GM12878 (cell line): ENCODE measurements at regions not wholly inside any gene's neighbourhood (a gene's known extent, or its start where the extent isn't known, plus 50 kb on each side); places are given as distances from the start of the nearest gene placed in this dataset.
A peak's percentile ranks its signal among the peaks of the same experiment; 100 is the strongest.

Experiments
- ATAC-seq: fragments of 200-7000 bp; cut with Tn5 transposase; 3 replicates; pipeline ENCODE4 v1.9.1; 2020; ENCODE audit warnings: mild to moderate bottlenecking, moderate library complexity
- BruUV-seq: library from RNA; stranded (reverse); fragments of 400-500 nt; replicated peaks from 2 replicates; lab custom pipeline; 2021; lab: Mats Ljungman, UMichigan
- CTCF ChIA-PET: fragments of 300-600 bp; sonication (Branson Sonifier 250); formaldehyde crosslinking; extraction: SDS; loops from one replicate; lab custom pipeline; 2021; ENCODE audit warnings: inconsistent platforms; lab: Yijun Ruan, JAX
- POLR2A ChIA-PET: fragments of 350-600 bp; formaldehyde crosslinking; extraction: SDS; loops from one replicate; lab custom pipeline; 2021; ENCODE audit warnings: inconsistent platforms; lab: Charles Lee
- RAD21 ChIA-PET: fragments of 300-600 bp; sonication (Branson Sonifier 250); formaldehyde crosslinking; loops from one replicate; lab custom pipeline; 2023; ENCODE audit warnings: antibody characterized with exemption; ENCODE audit not compliant: unreplicated experiment; lab: Charles Lee
- SMC1A ChIA-PET: fragments of 300-600 bp; sonication (Branson Sonifier 250); formaldehyde crosslinking; loops from one replicate; lab custom pipeline; 2023; ENCODE audit not compliant: unreplicated experiment, uncharacterized antibody; lab: Charles Lee
- DNase-seq: peaks from one replicate; pipeline ENCODE4 v3.0.0-alpha.2; 2011; ENCODE audit warnings: low read depth, low spot score
- FAIRE-seq: peaks from 3 replicates; lab custom pipeline; 2011; peaks lifted over from hg19 to GRCh38; lab: Jason Lieb, UNC
- H2AFZ ChIP-seq: 2 replicates; pipeline ENCODE4 v1.6.0; 2011; ENCODE audit warnings: low read depth, low read length, control low read depth; ENCODE audit not compliant: control insufficient read depth
- H3K27ac ChIP-seq: 2 replicates; pipeline ENCODE4 v1.5.1; 2011; ENCODE audit warnings: control low read depth; ENCODE audit not compliant: control insufficient read depth, insufficient read depth
- H3K27me3 ChIP-seq, 2 experiments: replicated peaks in 1 of 2; 2 replicates each; pipeline versions ENCODE4 v1.6.0 to v1.6.1; 2011; ENCODE audit warnings: low read length in 1 of 2; ENCODE audit not compliant: control insufficient read depth in 2 of 2, insufficient read depth in 2 of 2
- H3K36me3 ChIP-seq, 2 experiments: 2 replicates each; pipeline ENCODE4 v1.5.1; 2011; ENCODE audit warnings: low read length in 1 of 2; ENCODE audit not compliant: control insufficient read depth in 2 of 2, insufficient read depth in 2 of 2
- H3K4me1 ChIP-seq: 2 replicates; pipeline ENCODE4 v1.6.1; 2011; ENCODE audit warnings: mild to moderate bottlenecking, low read length, moderate library complexity, mixed read lengths; ENCODE audit not compliant: control insufficient read depth, insufficient read depth
- H3K4me2 ChIP-seq: 2 replicates; pipeline ENCODE4 v1.6.0; 2011; ENCODE audit warnings: control low read depth; ENCODE audit not compliant: control insufficient read depth, insufficient read depth
- H3K4me3 ChIP-seq: fragments of 200-600 bp; sonication (generic); 2 replicates; pipeline ENCODE4 v1.5.1; 2016
- H3K79me2 ChIP-seq: 2 replicates; pipeline ENCODE4 v1.6.0; 2011; ENCODE audit warnings: low read length; ENCODE audit not compliant: control insufficient read depth, insufficient read depth
- H3K9ac ChIP-seq: 2 replicates; pipeline ENCODE4 v1.8.0; 2011; ENCODE audit warnings: low read length, control low read depth, mixed read lengths; ENCODE audit not compliant: control insufficient read depth, insufficient read depth
- H3K9me3 ChIP-seq: replicated peaks from 3 replicates; pipeline ENCODE4 v1.5.1; 2011; ENCODE audit warnings: mild to moderate bottlenecking, low read length; ENCODE audit not compliant: control insufficient read depth, insufficient read depth
- H4K20me1 ChIP-seq: 2 replicates; pipeline ENCODE4 v1.6.0; 2011; ENCODE audit not compliant: control insufficient read depth, insufficient read depth
- BACH1 ChIP-seq: fragments of 450-650 bp; IDR thresholded peaks from 2 replicates; pipeline ENCODE4 v1.6.1; 2017; ENCODE audit warnings: mild to moderate bottlenecking, borderline replicate concordance
- BHLHE40 ChIP-seq, 2 experiments: fragments of 450-650 bp in 1 of 2; IDR thresholded peaks; 2 replicates each; pipeline ENCODE4 v1.6.1; 2011 to 2017; ENCODE audit warnings: low read depth in 2 of 2, borderline replicate concordance in 1 of 2, improper control_type of control experiment in 1 of 2, low read length in 1 of 2, mild to moderate bottlenecking in 1 of 2
- DPF2 ChIP-seq: fragments of 450-650 bp; IDR thresholded peaks from 2 replicates; pipeline ENCODE4 v1.6.1; 2017; ENCODE audit warnings: mild to moderate bottlenecking
- EED ChIP-seq: sonication (generic); IDR thresholded peaks from 2 replicates; pipeline ENCODE4 v1.6.1; 2016; ENCODE audit warnings: antibody characterized with exemption, low read depth
- EP300 ChIP-seq, 2 experiments: fragments of 150-350 bp in 1 of 2; IDR thresholded peaks; 2 replicates each; pipeline ENCODE4 v1.6.1; 2011 to 2012; ENCODE audit warnings: low read depth in 2 of 2, low read length in 2 of 2, borderline replicate concordance in 1 of 2, improper control_type of control experiment in 1 of 2, inconsistent platforms in 1 of 2; ENCODE audit not compliant: control insufficient read depth in 1 of 2
- FOS ChIP-seq: IDR thresholded peaks from 3 replicates; pipeline ENCODE4 v1.6.1; 2011; ENCODE audit warnings: borderline replicate concordance; ENCODE audit not compliant: insufficient read length; ENCODE audit errors: extremely low read depth
- IKZF2 ChIP-seq, 2 experiments: fragments of 450-650 bp; IDR thresholded peaks; 2 replicates each; pipeline ENCODE4 v1.6.1; 2017; ENCODE audit warnings: mild to moderate bottlenecking in 2 of 2, moderate library complexity in 2 of 2
- TARDBP ChIP-seq: IDR thresholded peaks from 2 replicates; pipeline ENCODE4 v1.6.1; 2016; ENCODE audit warnings: borderline replicate concordance
- YBX1 ChIP-seq: fragments of 450-650 bp; IDR thresholded peaks from 2 replicates; pipeline ENCODE4 v1.6.1; 2016; ENCODE audit warnings: antibody characterized with exemption
- ZZZ3 ChIP-seq: IDR thresholded peaks from 2 replicates; pipeline ENCODE4 v1.6.1; 2011; ENCODE audit warnings: low read depth; ENCODE audit not compliant: control insufficient read depth, insufficient read length
- WGBS: methylation state at CpG from one replicate; pipeline ENCODE4 v1.1.6; 2016; ENCODE audit warnings: low lambda C conversion rate; ENCODE audit not compliant: insufficient replicate concordance, insufficient coverage; ENCODE audit errors: missing lambda C conversion rate; 5-methylcytosine and 5-hydroxymethylcytosine counted together
- in situ Hi-C: fragments of 300-500 bp; cut with MboI; formaldehyde crosslinking; loops from 9 replicates; pipeline ENCODE4 v1.14.3; 2018; ENCODE audit warnings: mixed read lengths
- intact Hi-C: fragments of 100-400 bp; cut with micrococcal nuclease; formaldehyde crosslinking; loops from one replicate; pipeline ENCODE4 v1.14.2; 2022; ENCODE audit not compliant: unreplicated experiment
- TF ChIP-seq, protein P1 (sequence below): fragments of 450-650 bp; formaldehyde crosslinking; IDR thresholded peaks from 2 replicates; pipeline ENCODE4 v1.4.0; 2022; ENCODE audit warnings: mild to moderate bottlenecking, moderate library complexity
- TF ChIP-seq, protein P2 (sequence below): fragments of 450-650 bp; IDR thresholded peaks from 2 replicates; pipeline ENCODE4 v1.6.1; 2016; ENCODE audit warnings: mild to moderate bottlenecking
- TF ChIP-seq, protein P3 (sequence below): fragments of 450-650 bp; IDR thresholded peaks from 2 replicates; pipeline ENCODE4 v1.6.1; 2017; ENCODE audit warnings: mild to moderate bottlenecking, moderate library complexity

DNA sequence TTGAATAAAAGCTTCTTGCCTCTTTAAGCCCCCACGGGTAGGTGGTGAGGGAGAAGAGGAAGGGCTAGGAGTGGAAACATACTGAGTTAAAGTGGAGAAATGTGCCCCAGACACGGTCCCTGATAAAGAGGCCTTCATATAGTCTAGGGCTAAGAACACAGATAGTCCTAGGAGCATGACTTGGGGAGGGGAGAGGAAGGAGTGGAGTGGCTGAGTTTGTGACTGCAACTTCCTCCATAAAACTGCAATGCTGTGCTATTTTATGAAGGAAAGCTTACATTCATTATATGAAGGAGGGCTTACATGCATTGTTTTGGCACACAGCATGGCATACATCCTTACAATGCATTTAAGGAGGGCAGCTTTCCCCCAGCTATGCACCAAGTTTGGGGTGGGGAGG is 1129.4 kb upstream of the LRRTM3 start (continued):
- TF ChIP-seq, protein P1, sequence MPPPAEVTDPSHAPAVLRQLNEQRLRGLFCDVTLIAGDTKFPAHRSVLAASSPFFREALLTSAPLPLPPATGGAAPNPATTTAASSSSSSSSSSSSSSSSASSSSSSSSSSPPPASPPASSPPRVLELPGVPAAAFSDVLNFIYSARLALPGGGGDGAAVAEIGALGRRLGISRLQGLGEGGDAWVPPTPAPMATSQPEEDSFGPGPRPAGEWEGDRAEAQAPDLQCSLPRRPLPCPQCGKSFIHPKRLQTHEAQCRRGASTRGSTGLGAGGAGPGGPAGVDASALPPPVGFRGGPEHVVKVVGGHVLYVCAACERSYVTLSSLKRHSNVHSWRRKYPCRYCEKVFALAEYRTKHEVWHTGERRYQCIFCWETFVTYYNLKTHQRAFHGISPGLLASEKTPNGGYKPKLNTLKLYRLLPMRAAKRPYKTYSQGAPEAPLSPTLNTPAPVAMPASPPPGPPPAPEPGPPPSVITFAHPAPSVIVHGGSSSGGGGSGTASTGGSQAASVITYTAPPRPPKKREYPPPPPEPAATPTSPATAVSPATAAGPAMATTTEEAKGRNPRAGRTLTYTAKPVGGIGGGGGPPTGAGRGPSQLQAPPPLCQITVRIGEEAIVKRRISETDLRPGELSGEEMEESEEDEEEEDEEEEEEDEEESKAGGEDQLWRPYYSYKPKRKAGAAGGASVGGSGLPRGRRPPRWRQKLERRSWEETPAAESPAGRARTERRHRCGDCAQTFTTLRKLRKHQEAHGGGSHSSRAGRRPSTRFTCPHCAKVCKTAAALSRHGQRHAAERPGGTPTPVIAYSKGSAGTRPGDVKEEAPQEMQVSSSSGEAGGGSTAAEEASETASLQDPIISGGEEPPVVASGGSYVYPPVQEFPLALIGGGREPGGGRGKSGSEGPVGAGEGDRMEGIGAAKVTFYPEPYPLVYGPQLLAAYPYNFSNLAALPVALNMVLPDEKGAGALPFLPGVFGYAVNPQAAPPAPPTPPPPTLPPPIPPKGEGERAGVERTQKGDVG (CRISPR knock-in tag), result no peak
- no peak for TF ChIP-seq EED
- no peak for TF ChIP-seq YBX1
- no peak for TF ChIP-seq TARDBP
- TF ChIP-seq FOS, result no peak
- TF ChIP-seq, protein P2, sequence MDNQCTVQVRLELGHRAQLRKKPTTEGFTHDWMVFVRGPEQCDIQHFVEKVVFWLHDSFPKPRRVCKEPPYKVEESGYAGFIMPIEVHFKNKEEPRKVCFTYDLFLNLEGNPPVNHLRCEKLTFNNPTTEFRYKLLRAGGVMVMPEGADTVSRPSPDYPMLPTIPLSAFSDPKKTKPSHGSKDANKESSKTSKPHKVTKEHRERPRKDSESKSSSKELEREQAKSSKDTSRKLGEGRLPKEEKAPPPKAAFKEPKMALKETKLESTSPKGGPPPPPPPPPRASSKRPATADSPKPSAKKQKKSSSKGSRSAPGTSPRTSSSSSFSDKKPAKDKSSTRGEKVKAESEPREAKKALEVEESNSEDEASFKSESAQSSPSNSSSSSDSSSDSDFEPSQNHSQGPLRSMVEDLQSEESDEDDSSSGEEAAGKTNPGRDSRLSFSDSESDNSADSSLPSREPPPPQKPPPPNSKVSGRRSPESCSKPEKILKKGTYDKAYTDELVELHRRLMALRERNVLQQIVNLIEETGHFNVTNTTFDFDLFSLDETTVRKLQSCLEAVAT, result no peak
- no peak for TF ChIP-seq ZZZ3
- TF ChIP-seq BACH1, result no peak

DNA sequence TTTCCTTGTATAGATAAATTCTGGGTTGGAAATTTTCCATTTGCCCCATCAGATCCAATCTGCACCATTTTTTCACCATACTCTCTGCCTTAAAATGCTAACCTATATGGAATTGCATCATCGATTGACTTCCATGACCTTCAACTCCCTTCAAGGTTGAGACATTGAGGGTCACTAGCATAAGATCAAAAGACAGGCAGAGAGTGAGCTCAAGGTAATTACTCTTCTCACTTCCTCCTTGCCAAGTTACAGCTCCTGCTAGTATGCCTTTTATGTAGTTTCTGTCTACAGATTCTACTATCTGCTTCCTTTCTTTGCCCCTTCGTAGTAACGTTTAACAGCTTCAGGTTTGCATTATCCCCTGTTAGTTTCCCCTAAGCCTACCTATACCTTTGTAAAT is 1127.7 kb upstream of the LRRTM3 start:
- Histone ChIP-seq H3K4me1 (no peaks in the 10 kb centered on the region), H3K79me2 (no peaks in the 10 kb centered on the region), H3K27me3 (no peaks in the 10 kb centered on the region), H3K27ac (no peak overlapping the region), H3K4me3 (no peak overlapping the region), H3K36me3 (no peaks in the 10 kb centered on the region), H2AFZ (no peak overlapping the region), H3K9me3 (no peaks in the 10 kb centered on the region), H3K4me2 (no peak overlapping the region), H3K9ac (no peak overlapping the region), H4K20me1 (no peaks in the 10 kb centered on the region)
- SMC1A ChIA-PET, result interaction anchor here (0.6 to 1.5 kb wide), 6 partner anchors 11 to 151 kb away, joined by 3 to 5 read pairs (median 3); no protein-coding TSS in a partner anchor
- DNase-seq (peak; percentile 30), ATAC-seq (peak; percentile 94), FAIRE-seq (no peak)
- POLR2A ChIA-PET, result interaction anchor here (0.6 kb wide), 1 partner anchor 18 kb away, joined by 6 read pairs; no protein-coding TSS in a partner anchor
- no TSS peak for BruUV-seq
- CTCF ChIA-PET, result interaction anchor here (0.6 kb wide), 1 partner anchor 26 kb away, joined by 3 read pairs; no protein-coding TSS in a partner anchor
- intact Hi-C loops (loop anchor here (5.0 kb wide), 1 partner anchor 94 kb away; no protein-coding TSS in a partner anchor), in situ Hi-C loops (no loop called here)
- RAD21 ChIA-PET, result interaction anchor here (1.1 to 1.7 kb wide), 2 partner anchors 93 to 133 kb away, joined by 3 to 5 read pairs; no protein-coding TSS in a partner anchor
- 15% methylated on average over 3 of the region's 3 CpGs for WGBS
- TF ChIP-seq EP300 (IDR thresholded peaks at IDR 0.05; ENCODE audit: borderline replicate concordance in 1 of 2, control insufficient read depth in 1 of 2, low read depth in 2 of 2, low read length in 2 of 2) (peak in 1 of 2 experiments; percentile 44; a peak in 1 of 4 replicates), BHLHE40 (IDR thresholded peaks at IDR 0.05; ENCODE audit: borderline replicate concordance in 1 of 2, low read depth in 2 of 2, low read length in 1 of 2) (peak in 1 of 2 experiments; percentile 9; a peak in 1 of 4 replicates), YBX1 (no peak), IKZF2 (IDR thresholded peaks at IDR 0.05) (peak in 1 of 2 experiments; percentile 39; a peak in 2 of 4 replicates), DPF2 (peak; percentile 60)
- TF ChIP-seq, protein P3, sequence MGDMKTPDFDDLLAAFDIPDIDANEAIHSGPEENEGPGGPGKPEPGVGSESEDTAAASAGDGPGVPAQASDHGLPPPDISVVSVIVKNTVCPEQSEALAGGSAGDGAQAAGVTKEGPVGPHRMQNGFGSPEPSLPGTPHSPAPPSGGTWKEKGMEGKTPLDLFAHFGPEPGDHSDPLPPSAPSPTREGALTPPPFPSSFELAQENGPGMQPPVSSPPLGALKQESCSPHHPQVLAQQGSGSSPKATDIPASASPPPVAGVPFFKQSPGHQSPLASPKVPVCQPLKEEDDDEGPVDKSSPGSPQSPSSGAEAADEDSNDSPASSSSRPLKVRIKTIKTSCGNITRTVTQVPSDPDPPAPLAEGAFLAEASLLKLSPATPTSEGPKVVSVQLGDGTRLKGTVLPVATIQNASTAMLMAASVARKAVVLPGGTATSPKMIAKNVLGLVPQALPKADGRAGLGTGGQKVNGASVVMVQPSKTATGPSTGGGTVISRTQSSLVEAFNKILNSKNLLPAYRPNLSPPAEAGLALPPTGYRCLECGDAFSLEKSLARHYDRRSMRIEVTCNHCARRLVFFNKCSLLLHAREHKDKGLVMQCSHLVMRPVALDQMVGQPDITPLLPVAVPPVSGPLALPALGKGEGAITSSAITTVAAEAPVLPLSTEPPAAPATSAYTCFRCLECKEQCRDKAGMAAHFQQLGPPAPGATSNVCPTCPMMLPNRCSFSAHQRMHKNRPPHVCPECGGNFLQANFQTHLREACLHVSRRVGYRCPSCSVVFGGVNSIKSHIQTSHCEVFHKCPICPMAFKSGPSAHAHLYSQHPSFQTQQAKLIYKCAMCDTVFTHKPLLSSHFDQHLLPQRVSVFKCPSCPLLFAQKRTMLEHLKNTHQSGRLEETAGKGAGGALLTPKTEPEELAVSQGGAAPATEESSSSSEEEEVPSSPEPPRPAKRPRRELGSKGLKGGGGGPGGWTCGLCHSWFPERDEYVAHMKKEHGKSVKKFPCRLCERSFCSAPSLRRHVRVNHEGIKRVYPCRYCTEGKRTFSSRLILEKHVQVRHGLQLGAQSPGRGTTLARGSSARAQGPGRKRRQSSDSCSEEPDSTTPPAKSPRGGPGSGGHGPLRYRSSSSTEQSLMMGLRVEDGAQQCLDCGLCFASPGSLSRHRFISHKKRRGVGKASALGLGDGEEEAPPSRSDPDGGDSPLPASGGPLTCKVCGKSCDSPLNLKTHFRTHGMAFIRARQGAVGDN, result no peak
